ENCODE measurements at regions not wholly inside any gene's neighbourhood (a gene's known extent, or its start where the extent isn't known, plus 50 kb on each side); places are given as distances from the start of the nearest gene placed in this dataset.
A peak's percentile ranks its signal among the peaks of the same experiment; 100 is the strongest.

DNA sequence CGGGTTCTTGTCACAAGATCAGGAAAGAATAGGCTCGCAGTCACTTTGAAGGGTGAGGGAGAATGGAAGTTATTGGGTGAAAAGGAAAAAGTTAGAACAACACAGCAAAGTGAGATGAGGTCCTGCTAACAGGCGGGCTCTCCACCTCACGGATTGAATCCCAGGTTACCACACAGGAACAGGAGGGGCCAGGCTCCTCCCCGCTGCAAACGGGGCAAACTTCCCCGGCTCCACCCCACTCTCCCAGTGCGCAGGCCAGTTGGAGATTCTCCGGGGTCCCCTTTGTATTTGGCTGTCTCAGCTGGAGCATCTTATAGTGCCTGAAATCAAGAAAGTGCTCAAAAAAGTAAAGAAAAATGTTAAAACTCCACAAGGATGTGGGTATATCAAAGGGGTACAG lies 78.3 kb upstream of the IPO5 start:
- FAIRE-seq: no peak
- WGBS (ENCODE audit: low lambda C conversion rate): 7% methylated on average over 9 of the region's 9 CpGs
- ATAC-seq: peak; percentile 41; the same call in 1 of the 3 replicates
- no peak overlapping the region for H3K9ac ChIP-seq (ENCODE audit: insufficient read depth, low read depth, low read length)
- TF ChIP-seq ZSCAN21 (CRISPR knock-in tag; IDR thresholded peaks at IDR 0.05; ENCODE audit: borderline replicate concordance) (no peak), ZNF543 (CRISPR knock-in tag; IDR thresholded peaks at IDR 0.05) (no peak), HIVEP1 (CRISPR knock-in tag; IDR thresholded peaks at IDR 0.05) (no peak)
- TF ChIP-seq, protein P1, sequence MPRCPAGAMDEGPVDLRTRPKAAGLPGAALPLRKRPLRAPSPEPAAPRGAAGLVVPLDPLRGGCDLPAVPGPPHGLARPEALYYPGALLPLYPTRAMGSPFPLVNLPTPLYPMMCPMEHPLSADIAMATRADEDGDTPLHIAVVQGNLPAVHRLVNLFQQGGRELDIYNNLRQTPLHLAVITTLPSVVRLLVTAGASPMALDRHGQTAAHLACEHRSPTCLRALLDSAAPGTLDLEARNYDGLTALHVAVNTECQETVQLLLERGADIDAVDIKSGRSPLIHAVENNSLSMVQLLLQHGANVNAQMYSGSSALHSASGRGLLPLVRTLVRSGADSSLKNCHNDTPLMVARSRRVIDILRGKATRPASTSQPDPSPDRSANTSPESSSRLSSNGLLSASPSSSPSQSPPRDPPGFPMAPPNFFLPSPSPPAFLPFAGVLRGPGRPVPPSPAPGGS (CRISPR knock-in tag; IDR thresholded peaks at IDR 0.05): no peak
- no peaks in the 10 kb centered on the region for H3K79me2 ChIP-seq (ENCODE audit: insufficient read depth, low read length)
- ChIA-PET POLR2A (no interaction called here), CTCF (ENCODE audit: low intra/inter-chr PET ratio, low total read pairs) (no interaction called here)
- no peak for DNase-seq (ENCODE audit: low spot score)
- no TSS peak for BruUV-seq (replicated peaks)
- peak overlapping the region; percentile 25; the same call in 1 of the 2 replicates for H3K4me2 ChIP-seq (ENCODE audit: low read depth, low read length)
- H3K9me3 ChIP-seq (ENCODE audit: low read length): no peaks in the 10 kb centered on the region
- no peak overlapping the region for H3K27ac ChIP-seq (ENCODE audit: extremely low read length, insufficient read depth, low read length)
- intact Hi-C loops (cut with micrococcal nuclease; ENCODE audit: unreplicated experiment): no loop called here
- no peaks in the 10 kb centered on the region for H3K36me3 ChIP-seq (replicated peaks in 1 of 2; ENCODE audit: control insufficient read depth in 1 of 2, insufficient read depth in 2 of 2, low read length in 2 of 2)
- in situ Hi-C loops (cut with HindIII; ENCODE audit: extremely low pct_ligation_motif_present, low pct_unique_long_range_greater_than_20kb): no loop called here
- H3K27me3 ChIP-seq (ENCODE audit: control insufficient read depth in 1 of 2, insufficient read depth in 2 of 2, low read length in 2 of 2): peaks cover 3 to 27% of the 10 kb centered on the region in 2 experiments; a peak in 3 of 5 replicates
- no peak overlapping the region for H3K4me3 ChIP-seq (replicated peaks in 1 of 3; ENCODE audit: insufficient read depth in 1 of 3, low read depth in 2 of 3, low read length in 3 of 3)
- H3K4me1 ChIP-seq (ENCODE audit: insufficient read depth, low read length): no peaks in the 10 kb centered on the region
- H2AFZ ChIP-seq (ENCODE audit: low read length): no peak overlapping the region
- no peaks in the 10 kb centered on the region for H4K20me1 ChIP-seq (ENCODE audit: insufficient read depth, low read length)

GRCh38 chr13:97875911-97876310 lies 77.6 kb upstream of the IPO5 start:
- no peak overlapping the region for H2AFZ ChIP-seq (ENCODE audit: low read length)
- no peaks in the 10 kb centered on the region for H3K4me1 ChIP-seq (ENCODE audit: insufficient read depth, low read length)
- ChIA-PET POLR2A (no interaction called here), CTCF (ENCODE audit: low intra/inter-chr PET ratio, low total read pairs) (no interaction called here)
- DNase-seq (ENCODE audit: low spot score) (no peak), ATAC-seq (no peak), FAIRE-seq (no peak)
- no TSS peak for BruUV-seq (replicated peaks)
- no peaks in the 10 kb centered on the region for H4K20me1 ChIP-seq (ENCODE audit: insufficient read depth, low read length)
- no peaks in the 10 kb centered on the region for H3K79me2 ChIP-seq (ENCODE audit: insufficient read depth, low read length)
- no peak overlapping the region for H3K4me3 ChIP-seq (replicated peaks in 1 of 3; ENCODE audit: insufficient read depth in 1 of 3, low read depth in 2 of 3, low read length in 3 of 3)
- no peak overlapping the region for H3K9ac ChIP-seq (ENCODE audit: insufficient read depth, low read depth, low read length)
- no peak for TF ChIP-seq HES4 (CRISPR knock-in tag; IDR thresholded peaks at IDR 0.05; ENCODE audit: borderline replicate concordance)
- TF ChIP-seq ZNF263 (CRISPR knock-in tag; IDR thresholded peaks at IDR 0.05): no peak
- no peak for TF ChIP-seq MTERF4 (CRISPR knock-in tag; IDR thresholded peaks at IDR 0.05)
- no peak for TF ChIP-seq PAWR (CRISPR knock-in tag; IDR thresholded peaks at IDR 0.05; ENCODE audit: borderline replicate concordance)
- no peak for TF ChIP-seq NKX3-1 (CRISPR knock-in tag; IDR thresholded peaks at IDR 0.05)
- TF ChIP-seq NONO (IDR thresholded peaks at IDR 0.05): no peak
- no peak for TF ChIP-seq NONO (CRISPR knock-in tag; conservative IDR thresholded peaks at IDR 0.05)
- TF ChIP-seq ISX (CRISPR knock-in tag; conservative IDR thresholded peaks at IDR 0.05): no peak
- no peak for TF ChIP-seq HDAC2 (CRISPR knock-in tag; IDR thresholded peaks at IDR 0.05)
- no peak for TF ChIP-seq ZBTB42 (CRISPR knock-in tag; IDR thresholded peaks at IDR 0.05)
- TF ChIP-seq CBX1 (IDR thresholded peaks at IDR 0.05; ENCODE audit: low read depth): no peak
- TF ChIP-seq NFKB2 (CRISPR knock-in tag; IDR thresholded peaks at IDR 0.05; ENCODE audit: borderline replicate concordance): no peak
- TF ChIP-seq MTF1 (CRISPR knock-in tag; IDR thresholded peaks at IDR 0.05): no peak
- TF ChIP-seq MIXL1 (CRISPR knock-in tag; IDR thresholded peaks at IDR 0.05): no peak
- intact Hi-C loops (cut with micrococcal nuclease; ENCODE audit: unreplicated experiment): no loop called here
- no peaks in the 10 kb centered on the region for H3K36me3 ChIP-seq (replicated peaks in 1 of 2; ENCODE audit: control insufficient read depth in 1 of 2, insufficient read depth in 2 of 2, low read length in 2 of 2)
- WGBS (ENCODE audit: low lambda C conversion rate): 58% methylated on average over 7 of the region's 7 CpGs
- H3K27me3 ChIP-seq (ENCODE audit: control insufficient read depth in 1 of 2, insufficient read depth in 2 of 2, low read length in 2 of 2): peaks cover 3 to 31% of the 10 kb centered on the region in 2 experiments; a peak in 3 of 5 replicates
- no peak overlapping the region for H3K27ac ChIP-seq (ENCODE audit: extremely low read length, insufficient read depth, low read length)
- no peak overlapping the region for H3K4me2 ChIP-seq (ENCODE audit: low read depth, low read length)
- in situ Hi-C loops (cut with HindIII; ENCODE audit: extremely low pct_ligation_motif_present, low pct_unique_long_range_greater_than_20kb): no loop called here
- no peaks in the 10 kb centered on the region for H3K9me3 ChIP-seq (ENCODE audit: low read length)
